HepG2 (cell line): ENCODE measurements at regions not wholly inside any gene's neighbourhood (a gene's known extent, or its start where the extent isn't known, plus 50 kb on each side); places are given as distances from the start of the nearest gene placed in this dataset.

ENCODE experiments used
- ATAC-seq: fragments of 200-7000 bp; cut with Tn5 transposase; 3 replicates; pipeline ENCODE4 v1.9.1; 2020; ENCODE audit warnings: mild to moderate bottlenecking, moderate library complexity
- BruUV-seq: library from RNA; stranded (reverse); fragments of 400-500 nt; replicated peaks from 2 replicates; lab custom pipeline; 2021; lab: Mats Ljungman, UMichigan
- CTCF ChIA-PET: fragments of 300-600 bp; formaldehyde crosslinking; extraction: SDS; loops from one replicate; lab custom pipeline; 2021; ENCODE audit warnings: low total read pairs, inconsistent platforms, low intra/inter-chr PET ratio; lab: Yijun Ruan, JAX
- POLR2A ChIA-PET: fragments of 350-600 bp; sonication (Branson Sonifier 250); formaldehyde crosslinking; loops from one replicate; lab custom pipeline; 2020; ENCODE audit warnings: antibody characterized with exemption, inconsistent platforms; lab: Yijun Ruan, JAX
- DNase-seq: peaks from one replicate; pipeline ENCODE4 v3.0.0-alpha.2; 2015; ENCODE audit warnings: low spot score
- FAIRE-seq: peaks from 3 replicates; lab custom pipeline; 2011; peaks lifted over from hg19 to GRCh38; lab: Jason Lieb, UNC
- H2AFZ ChIP-seq: one replicate; pipeline ENCODE4 v1.6.1; 2011; ENCODE audit warnings: low read length, inconsistent platforms
- H3K27ac ChIP-seq: fragments of 300-600 bp; 3 replicates; pipeline ENCODE4 v1.8.0; 2011; ENCODE audit warnings: mixed run types, mild to moderate bottlenecking, mixed read lengths, low read length, inconsistent platforms; ENCODE audit not compliant: insufficient read depth; ENCODE audit errors: extremely low read length
- H3K27me3 ChIP-seq, 2 experiments: fragments of 200-600 bp in 1 of 2; 2 replicates in 1 of 2; 3 replicates in 1 of 2; pipeline versions ENCODE4 v1.6.0 to v1.8.0; 2011; ENCODE audit warnings: low read length in 2 of 2, mild to moderate bottlenecking in 2 of 2, moderate library complexity in 2 of 2, inconsistent platforms in 1 of 2; ENCODE audit not compliant: insufficient read depth in 2 of 2, control insufficient read depth in 1 of 2
- H3K36me3 ChIP-seq, 2 experiments: fragments of 200-600 bp in 1 of 2; replicated peaks in 1 of 2; 2 replicates in 1 of 2; 3 replicates in 1 of 2; pipeline versions ENCODE4 v1.5.1 to v1.8.0; 2011; ENCODE audit warnings: low read length in 2 of 2, inconsistent platforms in 1 of 2; ENCODE audit not compliant: insufficient read depth in 2 of 2, control insufficient read depth in 1 of 2
- H3K4me1 ChIP-seq: 2 replicates; pipeline ENCODE4 v1.5.1; 2012; ENCODE audit warnings: low read length, inconsistent platforms; ENCODE audit not compliant: insufficient read depth
- H3K4me2 ChIP-seq: 2 replicates; pipeline ENCODE4 v1.6.0; 2011; ENCODE audit warnings: low read depth, low read length, inconsistent platforms
- H3K4me3 ChIP-seq, 3 experiments: fragments of 200-600 bp in 1 of 3; sonication (generic), shearing (Covaris generic) in 1 of 3; replicated peaks in 1 of 3; 2 replicates each; pipeline ENCODE4 v1.5.1; 2011 to 2016; ENCODE audit warnings: low read length in 3 of 3, inconsistent platforms in 2 of 3, low read depth in 2 of 3, mild to moderate bottlenecking in 2 of 3, control low read depth in 1 of 3, mixed read lengths in 1 of 3; ENCODE audit not compliant: insufficient read depth in 1 of 3
- H3K79me2 ChIP-seq: one replicate; pipeline ENCODE4 v1.6.1; 2011; ENCODE audit warnings: low read length, inconsistent platforms; ENCODE audit not compliant: insufficient read depth
- H3K9ac ChIP-seq: 2 replicates; pipeline ENCODE4 v1.6.0; 2011; ENCODE audit warnings: mild to moderate bottlenecking, low read depth, low read length, inconsistent platforms; ENCODE audit not compliant: insufficient read depth
- H3K9me3 ChIP-seq: 2 replicates; pipeline ENCODE4 v1.5.1; 2012; ENCODE audit warnings: mild to moderate bottlenecking, low read length
- H4K20me1 ChIP-seq: 2 replicates; pipeline ENCODE4 v1.6.0; 2011; ENCODE audit warnings: inconsistent platforms, mild to moderate bottlenecking, low read length, moderate library complexity; ENCODE audit not compliant: insufficient read depth
- BRCA1 ChIP-seq: sonication (generic); formaldehyde crosslinking; IDR thresholded peaks from 2 replicates; pipeline ENCODE4 v1.4.0; 2020; ENCODE audit warnings: missing genetic modification reagents
- JUNB ChIP-seq: sonication (generic); formaldehyde crosslinking; IDR thresholded peaks from 2 replicates; pipeline ENCODE4 v1.8.0; 2022; ENCODE audit warnings: missing genetic modification reagents, mild to moderate bottlenecking, borderline replicate concordance
- KLF9 ChIP-seq: IDR thresholded peaks from 2 replicates; pipeline ENCODE4 v1.6.1; 2016; ENCODE audit warnings: low read depth
- MAFK ChIP-seq, 2 experiments: IDR thresholded peaks in 1 of 2; conservative IDR thresholded peaks in 1 of 2; 2 replicates each; pipeline ENCODE4 v1.6.1; 2011; ENCODE audit warnings: improper control_type of control experiment in 2 of 2, low read length in 2 of 2
- NKX3-1 ChIP-seq: sonication (generic); formaldehyde crosslinking; IDR thresholded peaks from 2 replicates; pipeline ENCODE4 v1.5.0; 2020; ENCODE audit warnings: missing genetic modification reagents
- SYNCRIP ChIP-seq: fragments of 200-400 bp; formaldehyde crosslinking; IDR thresholded peaks from 2 replicates; pipeline ENCODE4 v1.6.1; 2018; ENCODE audit warnings: mild to moderate bottlenecking, low read depth, low read length; ENCODE audit not compliant: insufficient read depth
- ZKSCAN8 ChIP-seq: IDR thresholded peaks from 2 replicates; pipeline ENCODE4 v1.6.1; 2016; ENCODE audit warnings: borderline replicate concordance, missing genetic modification reagents, missing compliant biosample characterization
- ZNF790 ChIP-seq: sonication (generic); formaldehyde crosslinking; IDR thresholded peaks from 2 replicates; pipeline ENCODE4 v1.8.0; 2022; ENCODE audit warnings: missing genetic modification reagents, mild to moderate bottlenecking, borderline replicate concordance
- WGBS: methylation state at CpG from one replicate; pipeline ENCODE4 v1.1.6; 2017; ENCODE audit warnings: low lambda C conversion rate; 5-methylcytosine and 5-hydroxymethylcytosine counted together
- in situ Hi-C: cut with HindIII; loops from 2 replicates; pipeline ENCODE4 v1.10.0; 2017; ENCODE audit warnings: low pct_unique_long_range_greater_than_20kb; ENCODE audit not compliant: extremely low pct_ligation_motif_present
- intact Hi-C: fragments of 100-400 bp; cut with micrococcal nuclease; formaldehyde crosslinking; loops from one replicate; pipeline ENCODE4 v1.10.0; 2022; ENCODE audit not compliant: unreplicated experiment

DNA sequence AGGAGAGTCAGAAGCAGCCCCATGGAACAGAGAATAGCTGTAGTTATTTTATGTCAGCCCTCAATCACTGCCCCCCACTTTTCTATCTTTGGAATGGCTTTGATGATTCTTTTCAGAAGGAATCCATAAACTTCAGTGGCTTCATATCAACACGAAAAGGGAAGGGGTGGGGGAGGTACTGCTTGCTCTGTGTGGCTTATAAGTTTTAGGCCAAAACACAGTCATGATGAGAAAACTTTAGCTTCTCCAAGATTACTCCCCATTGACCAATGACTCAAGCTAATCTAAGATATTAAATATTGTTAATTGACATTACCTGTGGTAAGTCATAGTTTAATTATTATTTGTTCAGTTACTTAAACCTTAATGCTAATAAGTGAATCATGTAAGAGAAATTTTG lies 669.6 kb upstream of the FAM241A start:
- no peak overlapping the region for H3K4me2 ChIP-seq

DNA sequence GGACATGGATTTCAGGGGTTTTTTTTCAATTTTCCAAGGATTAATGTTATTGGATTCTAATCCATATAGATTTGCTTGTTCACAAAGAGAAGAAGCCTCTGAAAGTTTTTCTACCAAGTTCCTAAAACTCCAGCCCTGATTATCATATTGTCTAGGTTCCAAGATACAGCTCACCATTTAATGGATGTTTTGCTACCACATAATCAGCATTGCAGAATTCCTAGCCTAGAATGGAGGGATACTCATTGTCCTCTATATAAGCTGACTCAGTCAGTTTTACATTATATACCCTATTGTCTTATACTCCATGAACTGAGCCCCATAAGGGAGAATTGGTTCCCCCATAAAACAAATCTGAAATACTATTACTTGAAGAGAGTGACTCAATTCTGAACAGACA lies 664.7 kb upstream of the FAM241A start:
- Histone ChIP-seq H3K36me3 (no peaks in the 10 kb centered on the region), H3K4me2 (no peak overlapping the region), H3K27ac (no peak overlapping the region), H3K79me2 (no peaks in the 10 kb centered on the region), H3K9ac (no peak overlapping the region), H4K20me1 (no peaks in the 10 kb centered on the region), H2AFZ (no peak overlapping the region), H3K9me3 (no peaks in the 10 kb centered on the region)
- ATAC-seq (no peak), FAIRE-seq (no peak)
- POLR2A ChIA-PET, result no interaction called here
- no TSS peak for BruUV-seq
- peak in 1 of 2 experiments; percentile 35; a peak in 1 of 4 replicates for TF ChIP-seq MAFK (conservative IDR thresholded peaks at IDR 0.05 in 1 of 2, IDR thresholded peaks at IDR 0.05 in 1 of 2; ENCODE audit: low read length in 2 of 2)
- no peak for TF ChIP-seq BRCA1 (CRISPR knock-in tag)
- no peak for TF ChIP-seq SYNCRIP
- TF ChIP-seq, all 625 proteins: peak for 1
- CTCF ChIA-PET, result no interaction called here
- intact Hi-C loops (no loop called here), in situ Hi-C loops (no loop called here)
- no peak for DNase-seq
- Histone ChIP-seq H3K4me3 (no peak overlapping the region), H3K27me3 (no peaks in the 10 kb centered on the region), H3K4me1 (no peaks in the 10 kb centered on the region)

More for the DNA sequence above, 669.6 kb upstream of the FAM241A start:
- WGBS, result 0% methylated on average over 1 of the region's 1 CpG
- FAIRE-seq (no peak), DNase-seq (no peak), ATAC-seq (no peak)
- no peaks in the 10 kb centered on the region for H3K36me3 ChIP-seq
- CTCF ChIA-PET, result no interaction called here
- no peaks in the 10 kb centered on the region for H3K27me3 ChIP-seq
- POLR2A ChIA-PET, result no interaction called here
- intact Hi-C loops, result no loop called here
- TF ChIP-seq NKX3-1 (CRISPR knock-in tag) (no peak), ZNF790 (CRISPR knock-in tag) (no peak), JUNB (CRISPR knock-in tag) (no peak), KLF9 (CRISPR knock-in tag) (no peak), ZKSCAN8 (no peak)
- H3K79me2 ChIP-seq, result no peaks in the 10 kb centered on the region
- H3K27ac ChIP-seq, result no peak overlapping the region
- H3K4me3 ChIP-seq, result no peak overlapping the region
- no peak overlapping the region for H3K9ac ChIP-seq
- H2AFZ ChIP-seq, result no peak overlapping the region
- no peaks in the 10 kb centered on the region for H3K4me1 ChIP-seq
- H3K9me3 ChIP-seq, result no peaks in the 10 kb centered on the region
- in situ Hi-C loops, result no loop called here
- no peaks in the 10 kb centered on the region for H4K20me1 ChIP-seq
- no TSS peak for BruUV-seq
